ENCODE measurements at regions not wholly inside any gene's neighbourhood (a gene's known extent, or its start where the extent isn't known, plus 50 kb on each side); places are given as distances from the start of the nearest gene placed in this dataset.
"Not testable (repeated sequence)": the region's sequence is repeated elsewhere in the genome, so short reads cannot be mapped to it uniquely, and the experiment has no call there.

DNA sequence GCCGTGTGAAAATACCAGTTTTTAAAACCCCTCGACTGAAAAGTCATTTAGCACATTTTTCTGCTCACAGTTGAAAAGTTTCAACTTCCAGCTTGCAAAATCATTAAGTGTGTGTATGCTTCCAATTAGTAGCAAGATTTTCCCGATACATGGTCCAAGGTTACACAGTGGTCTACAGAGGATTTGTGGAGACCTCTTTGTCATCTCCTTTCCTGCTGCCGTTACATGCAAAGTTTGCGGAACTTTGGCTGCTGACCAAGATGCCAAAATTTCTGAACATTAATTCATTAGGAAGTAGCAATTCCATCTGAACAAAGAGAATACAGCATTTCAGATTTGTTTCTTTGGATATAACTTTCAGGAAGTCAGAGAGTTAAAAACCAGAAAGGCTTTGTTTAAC, 474.6 kb downstream of the PLCL1 start:
- DNase-seq = no peak

DNA sequence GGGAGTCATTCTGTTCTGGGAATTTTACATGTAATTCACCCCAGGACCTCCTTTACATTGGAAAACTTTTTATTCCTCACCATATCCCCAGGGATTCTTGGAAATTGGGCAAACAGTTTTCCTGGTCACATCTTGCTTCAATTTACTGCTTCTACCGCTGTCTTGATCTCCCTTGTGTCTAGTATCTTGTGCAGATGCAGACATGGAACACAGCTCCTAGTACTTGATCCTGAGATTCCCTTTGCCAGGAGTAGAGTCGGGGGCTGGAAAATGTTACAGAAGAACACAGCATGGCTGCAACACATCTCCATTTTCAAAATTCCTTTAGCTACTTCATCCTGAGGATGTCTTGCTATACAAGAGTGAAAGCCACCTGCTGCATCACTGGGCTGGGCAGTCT, 472.8 kb downstream of the PLCL1 start:
- DNase-seq = no peak

DNA sequence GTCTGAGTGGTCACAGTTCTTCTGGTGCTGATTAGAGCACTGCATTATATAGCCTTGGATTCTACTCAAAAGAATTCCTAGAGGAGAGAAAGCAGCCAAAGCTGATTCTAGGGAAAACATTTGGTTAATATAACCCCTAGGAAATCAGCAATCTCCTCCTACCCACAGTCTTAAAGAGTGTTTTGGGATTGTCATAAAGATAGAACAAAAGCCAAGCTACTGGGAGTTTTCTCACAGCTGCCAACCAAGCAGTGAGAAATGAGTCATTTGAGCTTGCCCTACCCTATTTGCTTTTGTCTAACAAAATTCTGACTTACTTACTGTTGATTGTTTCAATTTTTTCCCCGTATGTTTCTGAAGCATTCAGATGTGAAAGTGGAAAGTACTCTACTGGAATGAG, 469.3 kb downstream of the PLCL1 start:
- no peak for DNase-seq

- not testable (repeated sequence) for DNase-seq
These were observed 465.8 kb downstream of the PLCL1 start for GRCh38 chr2:198270157-198270556.

GRCh38 chr2:198268519-198268918, 464.1 kb downstream of the PLCL1 start:
- no peak for DNase-seq

DNA sequence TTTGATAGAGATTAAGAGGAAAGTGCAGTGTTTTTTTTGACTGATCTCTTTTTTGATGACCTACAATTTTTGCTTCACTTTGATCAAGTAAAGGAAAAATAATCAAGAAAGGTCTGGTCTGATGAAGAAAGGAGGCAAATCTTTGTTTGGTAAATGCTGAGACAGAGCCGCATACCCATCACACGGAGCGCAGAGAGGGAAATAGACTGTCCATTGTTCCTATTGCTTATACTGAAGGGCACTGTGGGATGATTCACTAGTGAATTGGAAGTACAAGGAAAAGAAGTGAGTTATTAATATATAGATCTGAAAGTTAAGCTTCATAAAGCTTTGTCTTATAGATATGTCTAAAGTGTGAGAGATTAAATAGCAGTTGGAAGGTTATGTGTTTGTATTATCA, 455.1 kb downstream of the PLCL1 start:
- DNase-seq = no peak

- no peak for DNase-seq
These were observed 450.2 kb downstream of the PLCL1 start for GRCh38 chr2:198254536-198255090.

GRCh38 chr2:198253995-198254394, 449.6 kb downstream of the PLCL1 start:
- no peak for DNase-seq

- no peak for DNase-seq
These were observed 448.1 kb downstream of the PLCL1 start for GRCh38 chr2:198252472-198252871.

DNA sequence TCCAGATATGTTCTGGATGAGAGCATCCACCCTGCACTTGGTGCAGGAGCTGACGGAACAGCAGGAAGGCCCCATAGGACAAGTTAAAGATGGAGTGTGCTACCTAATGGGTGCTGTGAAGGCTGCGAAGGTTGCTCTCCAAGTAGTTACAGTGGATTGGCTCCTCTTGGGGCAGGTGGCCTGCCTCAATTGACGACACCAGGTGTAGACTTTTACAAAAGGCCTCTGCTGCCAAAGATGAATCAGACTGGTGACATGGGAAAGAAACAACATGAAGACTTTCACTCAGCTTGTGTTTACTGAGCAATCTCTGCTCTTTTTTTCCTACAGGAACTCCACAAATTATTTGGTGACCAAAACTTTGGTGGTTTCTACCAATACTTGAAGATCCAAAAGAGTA, 437.7 kb downstream of the PLCL1 start:
- DNase-seq = no peak

DNA sequence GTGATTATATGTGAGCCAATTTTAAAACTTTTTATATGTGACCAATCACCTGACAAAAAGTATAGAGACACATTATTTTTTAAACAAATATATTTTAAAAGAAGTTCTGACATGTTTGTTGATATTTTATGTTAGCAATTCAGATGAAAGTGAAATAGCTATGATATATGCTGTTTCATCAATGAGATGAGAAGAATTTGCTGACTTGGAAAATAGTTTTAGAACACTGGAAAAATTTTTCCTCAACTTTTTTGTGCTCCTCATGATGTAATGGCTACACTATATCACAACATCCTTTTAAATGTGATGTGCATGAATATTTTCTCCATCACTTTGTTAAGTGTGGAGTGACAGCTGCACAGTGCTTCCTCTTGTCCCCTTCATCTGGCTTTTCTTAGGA, 434.0 kb downstream of the PLCL1 start:
- no peak for DNase-seq

DNA sequence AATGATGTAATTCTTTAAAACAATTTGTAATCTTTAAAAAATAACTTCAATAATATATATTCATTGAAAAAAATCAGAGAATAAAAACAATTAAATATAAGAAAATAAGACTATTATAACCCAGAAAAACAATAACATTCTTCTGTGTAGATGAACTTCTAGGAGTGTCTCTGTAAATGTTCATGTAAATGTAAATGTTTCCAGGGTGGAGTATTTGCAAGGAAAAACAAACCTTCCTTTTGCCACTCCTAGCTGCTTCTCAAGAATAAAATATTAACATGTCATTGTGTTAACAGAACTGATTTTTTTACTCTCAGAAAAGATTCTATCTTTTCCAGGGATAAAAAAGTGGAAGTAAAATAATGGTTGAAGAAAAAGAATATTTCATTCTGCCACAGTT, 431.9 kb downstream of the PLCL1 start:
- DNase-seq = no peak

GRCh38 chr2:198232281-198232680, 427.9 kb downstream of the PLCL1 start:
- DNase-seq = no peak

- DNase-seq = no peak
These were observed 427.2 kb downstream of the PLCL1 start for GRCh38 chr2:198231562-198231961.

GRCh38 chr2:198220763-198221610, 416.6 kb downstream of the PLCL1 start:
- DNase-seq = no peak

- DNase-seq = no peak
These were observed 414.9 kb downstream of the PLCL1 start for GRCh38 chr2:198219292-198219691.

GRCh38 chr2:198214114-198214596, 409.8 kb downstream of the PLCL1 start:
- no peak for DNase-seq

GRCh38 chr2:198213253-198213652, 408.9 kb downstream of the PLCL1 start:
- DNase-seq = no peak

DNA sequence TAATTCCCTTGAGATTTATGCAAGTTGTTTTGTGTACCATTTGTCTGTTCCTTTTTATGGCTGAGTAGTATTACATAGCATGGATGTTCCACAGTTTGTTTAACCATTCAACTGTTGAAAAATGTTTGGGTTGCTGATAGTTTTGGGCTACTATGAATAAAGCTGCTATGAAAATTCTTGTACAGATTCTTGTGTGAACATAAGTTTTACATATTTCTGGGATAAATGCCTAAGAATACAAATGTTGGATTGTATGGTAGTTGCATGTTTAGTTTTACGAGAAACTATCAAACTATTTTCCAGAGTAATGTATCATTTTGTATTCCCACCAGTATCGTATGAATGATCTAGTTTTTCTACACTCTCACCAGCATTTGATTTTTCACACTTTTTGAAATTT, 407.3 kb downstream of the PLCL1 start:
- no peak for DNase-seq

DNA sequence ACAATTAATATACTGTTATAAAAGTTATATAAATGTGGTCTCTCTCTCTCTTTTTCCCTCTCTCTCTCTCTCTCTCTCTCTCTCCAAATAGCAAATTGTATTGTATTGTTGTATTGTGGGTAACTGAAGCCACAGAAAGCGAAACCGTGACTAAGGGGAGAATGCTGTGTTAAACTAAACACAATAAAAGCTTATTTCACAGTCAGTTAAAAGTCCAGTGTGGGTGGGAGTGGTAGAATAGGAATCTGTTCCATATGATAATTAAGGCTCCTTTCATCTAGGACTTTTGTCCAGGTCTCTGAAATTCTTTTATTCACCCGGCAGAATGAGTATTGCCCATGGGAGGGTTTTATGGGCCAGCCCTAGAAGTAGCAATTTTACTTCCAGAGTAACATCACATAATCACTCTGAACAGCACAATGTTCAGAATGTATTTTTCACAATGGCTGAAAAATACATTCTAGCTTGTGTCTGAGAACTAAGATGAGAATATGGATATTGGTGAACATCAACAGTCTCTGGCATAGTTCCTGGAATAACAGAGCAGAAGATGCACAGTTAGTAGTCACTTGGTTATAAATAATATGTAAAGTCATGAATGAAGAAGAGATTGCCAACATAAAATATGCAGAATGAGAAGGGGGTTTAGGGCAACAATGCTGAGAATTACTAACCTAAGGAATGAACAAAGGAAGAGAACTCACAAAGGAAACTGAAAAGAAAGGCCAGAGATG, 399.1 kb downstream of the PLCL1 start:
- DNase-seq = no peak

Measured in CD4-positive, alpha-beta T cell treated with Interleukin-6 for 4 hours (primary cell).